ENCODE measurements at regions not wholly inside any gene's neighbourhood (a gene's known extent, or its start where the extent isn't known, plus 50 kb on each side); places are given as distances from the start of the nearest gene placed in this dataset.

GRCh38 chr5:2489306-2489705, 262.2 kb downstream of the IRX2 start:
- no peak for ATAC-seq
- H3K4me3 ChIP-seq = no peak overlapping the region
- H3K4me1 ChIP-seq = no peaks in the 10 kb centered on the region
- intact Hi-C loops (cut with DNase I; ENCODE audit: low total_unique reads) (no loop called here), in situ Hi-C loops (cut with MboI; ENCODE audit: low sequenced_read_pairs in 4 of 4) (no loop called here)
- no peaks in the 10 kb centered on the region for H3K27me3 ChIP-seq
- no peak overlapping the region for H3K27ac ChIP-seq
- TF ChIP-seq POLR2A (IDR thresholded peaks at IDR 0.05) = no peak
- TF ChIP-seq, protein P1, sequence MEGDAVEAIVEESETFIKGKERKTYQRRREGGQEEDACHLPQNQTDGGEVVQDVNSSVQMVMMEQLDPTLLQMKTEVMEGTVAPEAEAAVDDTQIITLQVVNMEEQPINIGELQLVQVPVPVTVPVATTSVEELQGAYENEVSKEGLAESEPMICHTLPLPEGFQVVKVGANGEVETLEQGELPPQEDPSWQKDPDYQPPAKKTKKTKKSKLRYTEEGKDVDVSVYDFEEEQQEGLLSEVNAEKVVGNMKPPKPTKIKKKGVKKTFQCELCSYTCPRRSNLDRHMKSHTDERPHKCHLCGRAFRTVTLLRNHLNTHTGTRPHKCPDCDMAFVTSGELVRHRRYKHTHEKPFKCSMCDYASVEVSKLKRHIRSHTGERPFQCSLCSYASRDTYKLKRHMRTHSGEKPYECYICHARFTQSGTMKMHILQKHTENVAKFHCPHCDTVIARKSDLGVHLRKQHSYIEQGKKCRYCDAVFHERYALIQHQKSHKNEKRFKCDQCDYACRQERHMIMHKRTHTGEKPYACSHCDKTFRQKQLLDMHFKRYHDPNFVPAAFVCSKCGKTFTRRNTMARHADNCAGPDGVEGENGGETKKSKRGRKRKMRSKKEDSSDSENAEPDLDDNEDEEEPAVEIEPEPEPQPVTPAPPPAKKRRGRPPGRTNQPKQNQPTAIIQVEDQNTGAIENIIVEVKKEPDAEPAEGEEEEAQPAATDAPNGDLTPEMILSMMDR (IDR thresholded peaks at IDR 0.05 in 4 of 5, conservative IDR thresholded peaks at IDR 0.05 in 1 of 5) = no peak
- DNase-seq = no peak
- no peaks in the 10 kb centered on the region for H3K9me3 ChIP-seq
- no peaks in the 10 kb centered on the region for H3K36me3 ChIP-seq

DNA sequence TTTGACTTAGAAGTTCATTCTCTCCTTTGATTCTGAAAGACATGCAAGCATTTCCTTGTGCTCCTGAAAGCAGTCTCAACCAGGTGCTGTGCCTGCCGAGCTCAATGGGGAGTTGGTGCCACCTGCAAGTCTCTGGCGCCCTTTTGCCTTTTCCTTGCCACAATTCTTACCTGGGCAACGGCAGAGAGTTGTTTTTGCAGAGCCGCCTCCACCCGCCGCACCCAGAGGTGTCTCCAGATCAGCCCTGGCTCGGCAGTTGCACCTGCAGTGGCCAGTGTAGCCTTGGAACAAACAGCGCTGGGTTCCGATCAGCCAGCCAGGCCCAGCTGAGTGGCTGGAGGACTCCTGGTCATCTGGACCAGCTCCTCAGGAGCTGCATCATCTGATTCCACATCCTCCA, 262.9 kb downstream of the IRX2 start:
- H3K9me3 ChIP-seq = no peaks in the 10 kb centered on the region
- no peaks in the 10 kb centered on the region for H3K4me1 ChIP-seq
- H3K36me3 ChIP-seq = no peaks in the 10 kb centered on the region
- no peaks in the 10 kb centered on the region for H3K27me3 ChIP-seq
- no peak overlapping the region for H3K27ac ChIP-seq
- DNase-seq (no peak), ATAC-seq (no peak)
- intact Hi-C loops (cut with DNase I; ENCODE audit: low total_unique reads) = no loop called here
- TF ChIP-seq POLR2A (IDR thresholded peaks at IDR 0.05) = no peak
- TF ChIP-seq, protein P1 (IDR thresholded peaks at IDR 0.05 in 4 of 5, conservative IDR thresholded peaks at IDR 0.05 in 1 of 5) = no peak
- in situ Hi-C loops (cut with MboI; ENCODE audit: low sequenced_read_pairs in 4 of 4) = no loop called here
- no peak overlapping the region for H3K4me3 ChIP-seq

DNA sequence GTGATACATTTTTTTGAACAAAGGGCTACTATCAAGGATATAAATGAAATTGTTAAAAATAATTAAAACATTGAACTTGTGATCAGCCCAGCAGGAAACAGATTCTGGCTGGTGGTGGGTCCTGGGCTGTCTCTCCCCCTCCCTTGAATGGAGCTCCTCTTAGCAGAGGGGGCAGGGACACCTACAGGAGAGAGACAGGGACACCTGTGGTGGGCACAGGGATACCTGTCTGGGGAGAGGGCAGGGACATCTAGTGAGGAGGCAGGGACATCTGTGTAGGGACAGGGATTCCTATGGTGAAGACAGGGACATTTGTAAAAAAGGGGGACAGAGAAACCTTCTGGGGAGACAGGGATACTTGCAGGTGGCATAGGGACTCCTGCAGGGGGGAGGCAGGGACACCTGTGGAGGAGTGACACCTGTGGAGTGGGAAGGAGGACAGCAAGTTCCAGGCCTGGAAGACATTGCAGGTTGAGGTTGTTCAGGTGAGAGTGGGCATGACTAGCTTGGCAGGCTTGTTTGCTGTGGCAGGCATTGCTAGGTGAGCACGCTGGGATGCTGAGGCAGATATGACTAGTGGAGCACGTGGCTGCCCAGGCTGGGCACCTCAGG, 264.2 kb downstream of the IRX2 start:
- Histone ChIP-seq H3K4me1 (no peaks in the 10 kb centered on the region), H3K36me3 (no peaks in the 10 kb centered on the region), H3K27ac (no peak overlapping the region), H3K27me3 (no peaks in the 10 kb centered on the region), H3K9me3 (peaks cover 0 to 4% (median 0%) of the 10 kb centered on the region in 3 donors), H3K4me3 (no peak overlapping the region)
- in situ Hi-C loops (cut with MboI; ENCODE audit: low sequenced_read_pairs in 4 of 4) = no loop called here
- intact Hi-C loops (cut with DNase I; ENCODE audit: low total_unique reads) = no loop called here
- no peak for TF ChIP-seq POLR2A (IDR thresholded peaks at IDR 0.05)
- TF ChIP-seq, protein P1 (IDR thresholded peaks at IDR 0.05 in 4 of 5, conservative IDR thresholded peaks at IDR 0.05 in 1 of 5) = no peak
- no peak for DNase-seq
- no peak for ATAC-seq

- no peak for ATAC-seq
- intact Hi-C loops (cut with DNase I; ENCODE audit: low total_unique reads) (no loop called here), in situ Hi-C loops (cut with MboI; ENCODE audit: low sequenced_read_pairs in 4 of 4) (no loop called here)
- no peaks in the 10 kb centered on the region for H3K27me3 ChIP-seq
- no peak for TF ChIP-seq POLR2A (IDR thresholded peaks at IDR 0.05)
- TF ChIP-seq, protein P1 (IDR thresholded peaks at IDR 0.05 in 4 of 5, conservative IDR thresholded peaks at IDR 0.05 in 1 of 5) = no peak
- H3K27ac ChIP-seq = no peak overlapping the region
- H3K4me3 ChIP-seq = no peak overlapping the region
- H3K36me3 ChIP-seq = no peaks in the 10 kb centered on the region
- H3K4me1 ChIP-seq = no peaks in the 10 kb centered on the region
- no peak for DNase-seq
- peaks cover 0 to 10% (median 0%) of the 10 kb centered on the region in 3 donors for H3K9me3 ChIP-seq
Measured at GRCh38 chr5:2486373-2486772, 265.1 kb downstream of the IRX2 start.

DNA sequence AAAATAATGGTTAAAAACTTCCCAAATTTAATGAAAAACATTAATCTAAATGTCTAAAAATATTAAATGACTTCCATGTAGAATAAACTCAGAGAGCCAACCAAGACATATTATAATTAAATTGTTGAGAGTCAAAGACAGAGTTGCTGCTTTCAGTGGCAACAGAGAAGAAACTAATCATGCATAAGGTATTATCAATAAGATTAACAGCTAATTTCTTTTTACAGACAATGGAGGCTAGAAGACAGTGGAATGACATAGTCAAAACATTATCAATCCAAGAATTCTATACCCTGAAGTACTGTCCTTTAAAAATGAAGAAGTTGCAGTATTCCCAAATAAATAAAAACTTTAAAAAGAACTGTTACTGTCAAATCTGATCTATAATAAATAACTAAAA, 268.7 kb downstream of the IRX2 start:
- in situ Hi-C loops (cut with MboI; ENCODE audit: low sequenced_read_pairs in 4 of 4) (no loop called here), intact Hi-C loops (cut with DNase I; ENCODE audit: low total_unique reads) (no loop called here)
- Histone ChIP-seq H3K36me3 (no peaks in the 10 kb centered on the region), H3K27ac (no peak overlapping the region), H3K4me1 (no peaks in the 10 kb centered on the region), H3K4me3 (no peak overlapping the region), H3K9me3 (peaks cover 0 to 10% (median 0%) of the 10 kb centered on the region in 3 donors), H3K27me3 (no peaks in the 10 kb centered on the region)
- ATAC-seq (no peak), DNase-seq (no peak)
- no peak for TF ChIP-seq POLR2A (IDR thresholded peaks at IDR 0.05)
- TF ChIP-seq, protein P1 (IDR thresholded peaks at IDR 0.05 in 4 of 5, conservative IDR thresholded peaks at IDR 0.05 in 1 of 5) = no peak
